GM12878 (cell line): ENCODE measurements at regions not wholly inside any gene's neighbourhood (a gene's known extent, or its start where the extent isn't known, plus 50 kb on each side); places are given as distances from the start of the nearest gene placed in this dataset.

ENCODE experiments used
- BCL11A ChIP-seq: IDR thresholded peaks from 2 replicates; pipeline ENCODE4 v1.6.1; 2011; ENCODE audit warnings: low read depth, low read length
- BHLHE40 ChIP-seq, 2 experiments: fragments of 450-650 bp in 1 of 2; IDR thresholded peaks; 2 replicates each; pipeline ENCODE4 v1.6.1; 2011 to 2017; ENCODE audit warnings: low read depth in 2 of 2, borderline replicate concordance in 1 of 2, improper control_type of control experiment in 1 of 2, low read length in 1 of 2, mild to moderate bottlenecking in 1 of 2
- CBFB ChIP-seq: IDR thresholded peaks from 2 replicates; pipeline ENCODE4 v1.6.1; 2016; ENCODE audit warnings: antibody characterized with exemption, low read depth
- CEBPB ChIP-seq, 2 experiments: fragments of 150-350 bp in 1 of 2; IDR thresholded peaks; 2 replicates each; pipeline ENCODE4 v1.6.1; 2012 to 2014; ENCODE audit warnings: low read depth in 2 of 2, low read length in 2 of 2, borderline replicate concordance in 1 of 2, inconsistent platforms in 1 of 2
- CTCF ChIP-seq, 3 experiments: IDR thresholded peaks in 2 of 3; conservative IDR thresholded peaks in 1 of 3; 2 replicates each; pipeline ENCODE4 v1.5.1; 2011; ENCODE audit warnings: low read depth in 3 of 3, low read length in 3 of 3, mild to moderate bottlenecking in 3 of 3, control low read depth in 2 of 3, moderate library complexity in 2 of 3, inconsistent platforms in 1 of 3, mixed read lengths in 1 of 3; ENCODE audit not compliant: control insufficient read depth in 2 of 3, insufficient read depth in 1 of 3; ENCODE audit errors: extremely low read depth in 1 of 3
- EP300 ChIP-seq, 2 experiments: fragments of 150-350 bp in 1 of 2; IDR thresholded peaks; 2 replicates each; pipeline ENCODE4 v1.6.1; 2011 to 2012; ENCODE audit warnings: low read depth in 2 of 2, low read length in 2 of 2, borderline replicate concordance in 1 of 2, improper control_type of control experiment in 1 of 2, inconsistent platforms in 1 of 2; ENCODE audit not compliant: control insufficient read depth in 1 of 2
- HDAC6 ChIP-seq: fragments of 200-600 bp; sonication (generic); IDR thresholded peaks from one replicate; pipeline ENCODE4 v1.8.0; 2017; ENCODE audit warnings: antibody characterized with exemption; ENCODE audit not compliant: unreplicated experiment
- MXI1 ChIP-seq: fragments of 150-350 bp; IDR thresholded peaks from 2 replicates; pipeline ENCODE4 v1.6.1; 2011; ENCODE audit warnings: low read depth, mild to moderate bottlenecking, inconsistent platforms, low read length, improper control_type of control experiment
- POLR2A ChIP-seq: IDR thresholded peaks from 2 replicates; pipeline ENCODE4 v1.6.1; 2011; ENCODE audit warnings: low read depth, mild to moderate bottlenecking, low read length
- POLR2AphosphoS5 ChIP-seq: IDR thresholded peaks from 2 replicates; pipeline ENCODE4 v1.6.1; 2011; ENCODE audit warnings: mild to moderate bottlenecking, low read length, inconsistent platforms
- REST ChIP-seq: IDR thresholded peaks from 2 replicates; pipeline ENCODE4 v1.6.1; 2012; ENCODE audit warnings: mild to moderate bottlenecking, low read depth, low read length
- ZNF274 ChIP-seq: IDR thresholded peaks from one replicate; pipeline ENCODE4 v1.8.0; 2011; ENCODE audit not compliant: insufficient read length, insufficient read depth
- TF ChIP-seq, protein P1 (sequence below): IDR thresholded peaks from 2 replicates; pipeline ENCODE4 v1.6.1; 2011; ENCODE audit warnings: low read depth, mild to moderate bottlenecking, low read length, moderate library complexity, borderline replicate concordance; ENCODE audit errors: extremely low read depth

- TF ChIP-seq CBFB (no peak), BHLHE40 (IDR thresholded peaks at IDR 0.05; ENCODE audit: borderline replicate concordance in 1 of 2, low read depth in 2 of 2, low read length in 1 of 2) (no peak), POLR2A (no peak), MXI1 (no peak), CTCF (IDR thresholded peaks at IDR 0.05 in 2 of 3, conservative IDR thresholded peaks at IDR 0.05 in 1 of 3; ENCODE audit: control insufficient read depth in 2 of 3, extremely low read depth in 1 of 3, insufficient read depth in 1 of 3, low read depth in 3 of 3, low read length in 3 of 3) (no peak), EP300 (IDR thresholded peaks at IDR 0.05; ENCODE audit: borderline replicate concordance in 1 of 2, control insufficient read depth in 1 of 2, low read depth in 2 of 2, low read length in 2 of 2) (no peak), BCL11A (no peak), HDAC6 (no peak), POLR2AphosphoS5 (no peak), ZNF274 (no peak), REST (no peak), CEBPB (IDR thresholded peaks at IDR 0.05; ENCODE audit: borderline replicate concordance in 1 of 2, low read depth in 2 of 2, low read length in 2 of 2) (no peak)
- TF ChIP-seq, protein P1, sequence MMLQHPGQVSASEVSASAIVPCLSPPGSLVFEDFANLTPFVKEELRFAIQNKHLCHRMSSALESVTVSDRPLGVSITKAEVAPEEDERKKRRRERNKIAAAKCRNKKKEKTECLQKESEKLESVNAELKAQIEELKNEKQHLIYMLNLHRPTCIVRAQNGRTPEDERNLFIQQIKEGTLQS: no peak
Observed at GRCh38 chr14:55904086-55904485, 214.1 kb upstream of the PELI2 start.
